H9 (cell line): ENCODE measurements at regions not wholly inside any gene's neighbourhood (a gene's known extent, or its start where the extent isn't known, plus 50 kb on each side); places are given as distances from the start of the nearest gene placed in this dataset.

Source experiments
- DNase-seq: peaks from one replicate; pipeline ENCODE4 v3.0.0-alpha.2; 2017
- H2AFZ ChIP-seq: one replicate; pipeline ENCODE4 v1.6.1; 2013; ENCODE audit warnings: mild to moderate bottlenecking, low read length, control low read depth, moderate library complexity
- H2AK5ac ChIP-seq: 2 replicates; pipeline ENCODE4 v1.6.1; 2013; ENCODE audit warnings: low read length, control low read depth, mixed read lengths; ENCODE audit not compliant: insufficient read length
- H2BK120ac ChIP-seq: one replicate; pipeline ENCODE4 v1.6.1; 2013; ENCODE audit warnings: low read depth, mild to moderate bottlenecking, low read length, control low read depth, inconsistent platforms; ENCODE audit not compliant: poor library complexity, severe bottlenecking
- H2BK12ac ChIP-seq: 2 replicates; pipeline ENCODE4 v1.6.1; 2013; ENCODE audit warnings: low read length, control low read depth, mixed read lengths, low read depth; ENCODE audit not compliant: insufficient read length
- H2BK15ac ChIP-seq: 2 replicates; pipeline ENCODE4 v1.6.1; 2013; ENCODE audit warnings: low read depth, low read length, control low read depth
- H2BK20ac ChIP-seq: one replicate; pipeline ENCODE4 v1.6.1; 2013; ENCODE audit warnings: low read depth, mild to moderate bottlenecking, low read length, control low read depth, inconsistent platforms; ENCODE audit not compliant: poor library complexity, severe bottlenecking
- H2BK5ac ChIP-seq: 2 replicates; pipeline ENCODE4 v1.6.1; 2013; ENCODE audit warnings: low read length, control low read depth, mixed read lengths; ENCODE audit not compliant: insufficient read length
- H3K14ac ChIP-seq: 2 replicates; pipeline ENCODE4 v1.6.1; 2013; ENCODE audit warnings: low read length, control low read depth; ENCODE audit not compliant: insufficient read depth
- H3K18ac ChIP-seq: 2 replicates; pipeline ENCODE4 v1.6.1; 2013; ENCODE audit warnings: low read depth, mild to moderate bottlenecking, mixed read lengths, low read length, control low read depth; ENCODE audit not compliant: insufficient read length
- H3K23ac ChIP-seq: 2 replicates; pipeline ENCODE4 v1.6.1; 2013; ENCODE audit warnings: low read length, control low read depth, mixed read lengths, low read depth; ENCODE audit not compliant: insufficient read length
- H3K23me2 ChIP-seq: 2 replicates; pipeline ENCODE4 v1.6.1; 2013; ENCODE audit warnings: low read depth, mild to moderate bottlenecking, mixed read lengths, low read length, control low read depth; ENCODE audit not compliant: insufficient read length, poor library complexity, severe bottlenecking
- H3K27ac ChIP-seq: 2 replicates; pipeline ENCODE4 v1.5.1; 2013; ENCODE audit warnings: low read length, control low read depth, mixed read lengths, low read depth; ENCODE audit not compliant: insufficient read length
- H3K27me3 ChIP-seq: 2 replicates; pipeline ENCODE4 v1.6.1; 2013; ENCODE audit warnings: low read length, control low read depth, inconsistent platforms; ENCODE audit not compliant: insufficient read depth
- H3K4ac ChIP-seq: 2 replicates; pipeline ENCODE4 v1.6.1; 2013; ENCODE audit warnings: low read depth, mild to moderate bottlenecking, control low read depth, inconsistent platforms, low read length, moderate library complexity
- H3K4me1 ChIP-seq: 2 replicates; pipeline ENCODE4 v1.6.1; 2013; ENCODE audit warnings: low read length, control low read depth, inconsistent platforms; ENCODE audit not compliant: insufficient read depth
- H3K4me2 ChIP-seq: 2 replicates; pipeline ENCODE4 v1.6.1; 2013; ENCODE audit warnings: low read length, control low read depth, mixed read lengths; ENCODE audit not compliant: insufficient read length, insufficient read depth
- H3K56ac ChIP-seq: 2 replicates; pipeline ENCODE4 v1.6.1; 2013; ENCODE audit warnings: low read depth, mild to moderate bottlenecking, mixed read lengths, low read length, control low read depth; ENCODE audit not compliant: insufficient read length
- H3K79me1 ChIP-seq: 2 replicates; pipeline ENCODE4 v1.6.1; 2013; ENCODE audit warnings: low read depth, mild to moderate bottlenecking, moderate library complexity, low read length, control low read depth, inconsistent platforms; ENCODE audit not compliant: insufficient read depth, poor library complexity, severe bottlenecking
- H3K79me2 ChIP-seq: 2 replicates; pipeline ENCODE4 v1.6.1; 2013; ENCODE audit warnings: low read length, control low read depth, inconsistent platforms; ENCODE audit not compliant: insufficient read depth
- H3K9ac ChIP-seq: 2 replicates; pipeline ENCODE4 v1.6.1; 2013; ENCODE audit warnings: low read length, control low read depth, mixed read lengths; ENCODE audit not compliant: insufficient read length; ENCODE audit errors: extremely low read depth
- H3K9me3 ChIP-seq: one replicate; pipeline ENCODE4 v1.6.1; 2013; ENCODE audit warnings: low read depth, low read length, inconsistent platforms; ENCODE audit not compliant: control insufficient read depth
- H3T11ph ChIP-seq: one replicate; pipeline ENCODE4 v1.6.1; 2013; ENCODE audit warnings: mild to moderate bottlenecking, low read length, control low read depth, inconsistent platforms
- H4K20me1 ChIP-seq: one replicate; pipeline ENCODE4 v1.6.1; 2013; ENCODE audit not compliant: control insufficient read depth, insufficient read length, insufficient read depth
- H4K5ac ChIP-seq: 2 replicates; pipeline ENCODE4 v1.6.1; 2013; ENCODE audit warnings: low read depth, mild to moderate bottlenecking, mixed read lengths, low read length, control low read depth; ENCODE audit not compliant: insufficient read length
- H4K8ac ChIP-seq: replicated peaks from 2 replicates; pipeline ENCODE4 v1.6.1; 2013; ENCODE audit warnings: low read length, control low read depth, mixed read lengths, low read depth; ENCODE audit not compliant: insufficient read length
- H4K91ac ChIP-seq: 2 replicates; pipeline ENCODE4 v1.6.1; 2013; ENCODE audit warnings: low read depth, mild to moderate bottlenecking, moderate library complexity, mixed read lengths, low read length, control low read depth; ENCODE audit not compliant: insufficient read length
- H3K27ac Mint-ChIP-seq, 3 experiments: 2 replicates in 2 of 3; 3 replicates in 1 of 3; pipeline ENCODE4 v1.8.0; 2020 to 2021; ENCODE audit warnings: mixed read lengths in 3 of 3, mild to moderate bottlenecking in 1 of 3, moderate library complexity in 1 of 3
- H3K27me3 Mint-ChIP-seq: 2 replicates; pipeline ENCODE4 v1.8.0; 2021; ENCODE audit warnings: low read depth, mild to moderate bottlenecking, moderate library complexity, mixed read lengths
- H3K36me3 Mint-ChIP-seq, 3 experiments: 2 replicates in 2 of 3; 3 replicates in 1 of 3; pipeline ENCODE4 v1.8.0; 2020 to 2021; ENCODE audit warnings: low read depth in 3 of 3, mixed read lengths in 3 of 3; ENCODE audit not compliant: insufficient read depth in 1 of 3
- H3K4me1 Mint-ChIP-seq, 2 experiments: 2 replicates each; pipeline ENCODE4 v1.8.0; 2020; ENCODE audit warnings: mixed read lengths in 2 of 2
- H3K4me3 Mint-ChIP-seq, 2 experiments: 2 replicates in 1 of 2; 3 replicates in 1 of 2; pipeline ENCODE4 v1.8.0; 2020 to 2021; ENCODE audit warnings: mild to moderate bottlenecking in 2 of 2, mixed read lengths in 2 of 2, moderate library complexity in 1 of 2
- H3K9me3 Mint-ChIP-seq, 2 experiments: 2 replicates in 1 of 2; 3 replicates in 1 of 2; pipeline ENCODE4 v1.8.0; 2020; ENCODE audit warnings: mild to moderate bottlenecking in 2 of 2, mixed read lengths in 2 of 2, moderate library complexity in 1 of 2
- CTCF ChIP-seq: fragments of 200-600 bp; sonication (generic); conservative IDR thresholded peaks from 3 replicates; pipeline ENCODE4 v1.8.0; 2021; ENCODE audit warnings: antibody characterized with exemption, mild to moderate bottlenecking
- WGBS: extraction: QIAGEN DNeasy Blood & Tissue Kit; methylation state at CpG from one replicate; pipeline ENCODE4 v1.1.7; 2013; ENCODE audit warnings: missing lambda C conversion rate, low lambda C conversion rate, mixed read lengths; ENCODE audit not compliant: insufficient read length; ENCODE audit errors: extremely low coverage; 5-methylcytosine and 5-hydroxymethylcytosine counted together

- DNase-seq: no peak
- Mint-ChIP-seq H3K9me3 (peaks cover 13 to 15% of the 10 kb centered on the region in 2 experiments; a peak in 4 of 5 replicates), H3K27me3 (no peaks in the 10 kb centered on the region), H3K4me3 (no peak overlapping the region), H3K27ac (no peak overlapping the region), H3K4me1 (no peaks in the 10 kb centered on the region), H3K36me3 (peaks cover 2 to 9% (median 5%) of the 10 kb centered on the region in 3 experiments; a peak in 4 of 7 replicates)
- H3K56ac ChIP-seq: no peak overlapping the region
- no peak overlapping the region for H2BK5ac ChIP-seq
- no peak overlapping the region for H2BK120ac ChIP-seq
- H3K9me3 ChIP-seq: no peaks in the 10 kb centered on the region
- no peak overlapping the region for H3K4me2 ChIP-seq
- no peak overlapping the region for H3T11ph ChIP-seq
- H2BK15ac ChIP-seq: no peak overlapping the region
- H3K23ac ChIP-seq: no peak overlapping the region
- no peak overlapping the region for H2AK5ac ChIP-seq
- no peak overlapping the region for H3K14ac ChIP-seq
- no peaks in the 10 kb centered on the region for H3K4me1 ChIP-seq
- H4K20me1 ChIP-seq: no peaks in the 10 kb centered on the region
- no peak overlapping the region for H3K9ac ChIP-seq
- no peak overlapping the region for H4K91ac ChIP-seq
- no peak overlapping the region for H2BK12ac ChIP-seq
- H3K27me3 ChIP-seq: no peaks in the 10 kb centered on the region
- no peak overlapping the region for H3K18ac ChIP-seq
- H4K5ac ChIP-seq: no peak overlapping the region
- no peaks in the 10 kb centered on the region for H3K79me2 ChIP-seq
- no peak overlapping the region for H3K27ac ChIP-seq
- no peak for TF ChIP-seq CTCF
- H4K8ac ChIP-seq: no peak overlapping the region
- H3K23me2 ChIP-seq: no peaks in the 10 kb centered on the region
- no peaks in the 10 kb centered on the region for H3K79me1 ChIP-seq
- H2AFZ ChIP-seq: no peak overlapping the region
- no peak overlapping the region for H2BK20ac ChIP-seq
- WGBS: no CpG with 5 or more reads among the region's 5 CpGs
- H3K4ac ChIP-seq: no peak overlapping the region
These were observed 940.5 kb upstream of the DDX18 start for GRCh38 chr2:116874021-116874420.
